Midbrain (tissue), 1 donor: ENCODE measurements at regions not wholly inside any gene's neighbourhood (a gene's known extent, or its start where the extent isn't known, plus 50 kb on each side); places are given as distances from the start of the nearest gene placed in this dataset.
"Not testable (repeated sequence)": the region's sequence is repeated elsewhere in the genome, so short reads cannot be mapped to it uniquely, and the experiment has no call there.

ENCODE experiments used
- DNase-seq: peaks from one replicate; lab custom pipeline; 2025; lab: John Stamatoyannopoulos, UW

DNA sequence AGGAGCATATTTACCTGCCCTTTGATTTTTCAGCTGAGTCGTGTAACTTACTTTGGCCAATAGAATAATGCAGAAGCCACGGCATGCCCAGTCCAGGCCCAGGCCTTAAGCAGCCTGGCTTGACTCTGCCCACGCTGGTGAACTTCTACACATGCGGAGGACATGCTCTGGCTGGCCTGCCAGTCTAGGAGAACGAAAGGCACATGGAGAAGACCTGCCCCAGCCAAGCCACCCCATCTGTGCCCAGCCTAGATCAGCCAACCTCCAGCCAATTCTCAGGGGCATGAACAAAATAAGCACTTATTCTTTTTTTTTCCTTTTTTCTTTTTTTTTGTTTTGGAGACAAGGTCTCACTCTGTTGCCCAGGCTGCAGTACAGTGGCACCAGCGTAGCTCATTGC lies 112.7 kb upstream of the NANOS1 start:
- DNase-seq = no peak

DNA sequence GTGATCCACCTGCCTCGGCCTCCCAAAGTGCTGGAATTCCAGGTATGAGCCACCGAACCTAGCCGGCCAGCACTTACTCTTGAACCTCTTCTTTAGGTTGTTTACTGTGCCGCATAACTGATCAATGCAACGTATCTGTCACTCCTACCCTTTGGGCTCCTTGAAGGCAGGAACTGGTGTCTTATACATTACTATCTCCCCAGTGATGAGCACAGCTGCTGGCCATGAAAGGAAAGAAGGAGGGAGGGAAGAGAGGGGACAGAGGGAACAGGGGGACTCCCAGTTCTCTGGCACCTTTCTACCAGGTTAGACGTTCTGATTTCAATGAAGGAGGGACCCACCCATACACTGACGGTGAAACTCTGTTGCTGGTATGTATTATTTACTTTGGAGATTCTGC lies 111.8 kb upstream of the NANOS1 start:
- no peak for DNase-seq

- no peak for DNase-seq
These were observed 111.4 kb upstream of the NANOS1 start for GRCh38 chr10:118918116-118918515.

DNA sequence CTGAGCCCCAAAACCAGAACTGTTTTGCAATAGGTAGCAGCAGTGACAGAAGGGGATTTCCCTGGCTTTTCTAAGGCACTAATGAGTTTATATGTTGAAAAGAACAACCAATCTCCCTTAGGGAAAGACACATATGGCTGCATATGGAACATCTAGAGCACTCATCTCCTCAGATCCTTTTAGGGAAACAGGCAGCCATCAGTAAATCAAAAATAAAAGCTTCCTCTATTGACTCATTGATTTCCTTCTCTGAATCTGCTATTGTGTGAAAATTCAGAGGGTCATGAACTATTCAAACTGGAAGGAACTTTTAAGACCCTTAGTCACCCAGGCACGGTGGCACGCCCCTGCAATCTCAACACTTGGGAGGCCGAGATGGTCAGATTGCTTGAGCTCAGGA lies 110.9 kb upstream of the NANOS1 start:
- DNase-seq = no peak

- no peak for DNase-seq
These were observed 109.3 kb upstream of the NANOS1 start for GRCh38 chr10:118920206-118920605.

DNA sequence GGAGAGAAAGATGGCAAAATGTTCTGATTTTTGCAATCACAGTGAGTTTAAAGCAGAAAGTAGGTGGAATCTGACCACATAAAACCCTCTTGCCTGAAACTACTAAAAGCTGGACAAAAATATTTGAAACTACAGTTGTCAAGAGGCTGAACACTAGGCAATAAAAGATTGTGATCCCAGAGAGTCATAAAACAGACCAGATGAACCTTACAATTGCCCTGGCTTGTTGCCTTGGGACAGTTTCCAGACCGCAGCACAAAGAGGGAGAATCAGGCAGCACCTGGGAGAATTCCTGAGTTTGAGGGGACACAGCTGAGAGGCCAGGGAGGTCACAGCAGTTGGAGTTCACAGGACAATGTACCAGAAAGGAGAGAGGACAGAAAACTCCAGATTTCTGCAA lies 107.3 kb upstream of the NANOS1 start:
- DNase-seq = no peak

DNA sequence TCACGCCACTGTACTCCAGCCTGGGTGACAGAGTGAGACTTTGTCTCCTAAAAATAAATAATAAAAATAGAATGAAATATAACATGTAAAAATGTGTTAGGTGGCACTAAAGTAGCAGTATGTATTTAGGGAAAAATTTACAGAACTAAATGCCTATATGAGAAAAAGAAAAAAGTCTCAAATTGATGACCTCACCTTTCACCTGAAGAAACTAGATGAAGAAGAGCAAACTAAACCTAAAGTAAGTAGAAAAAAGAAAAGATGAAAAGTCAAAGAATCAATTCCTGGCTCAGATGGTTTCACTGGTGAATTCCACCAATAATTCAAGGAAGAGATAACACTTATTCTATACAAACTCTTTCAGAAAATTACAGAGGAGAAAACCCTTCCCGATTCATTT lies 106.5 kb upstream of the NANOS1 start:
- DNase-seq = no peak

DNA sequence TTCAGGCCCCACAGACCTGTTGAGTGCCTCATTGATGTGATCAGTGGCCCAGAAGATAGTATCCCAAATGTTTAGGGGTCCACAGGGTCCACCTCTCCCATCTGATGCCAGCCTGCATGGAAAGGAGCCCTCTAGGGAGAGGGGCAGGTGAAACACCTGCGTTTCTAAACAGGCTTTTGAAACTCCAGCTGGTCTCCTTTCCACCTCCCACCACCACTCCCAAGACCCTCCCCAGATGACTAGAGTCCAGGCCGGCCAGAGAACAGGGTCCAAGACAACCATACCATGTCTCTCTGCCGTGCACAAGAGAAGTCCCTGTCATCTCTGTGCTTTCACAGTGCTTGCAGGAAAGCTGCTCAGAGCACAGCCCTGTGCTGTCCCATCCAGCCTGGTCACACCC lies 105.0 kb upstream of the NANOS1 start:
- DNase-seq = no peak

GRCh38 chr10:118925404-118926071 lies 104.0 kb upstream of the NANOS1 start:
- no peak for DNase-seq

DNA sequence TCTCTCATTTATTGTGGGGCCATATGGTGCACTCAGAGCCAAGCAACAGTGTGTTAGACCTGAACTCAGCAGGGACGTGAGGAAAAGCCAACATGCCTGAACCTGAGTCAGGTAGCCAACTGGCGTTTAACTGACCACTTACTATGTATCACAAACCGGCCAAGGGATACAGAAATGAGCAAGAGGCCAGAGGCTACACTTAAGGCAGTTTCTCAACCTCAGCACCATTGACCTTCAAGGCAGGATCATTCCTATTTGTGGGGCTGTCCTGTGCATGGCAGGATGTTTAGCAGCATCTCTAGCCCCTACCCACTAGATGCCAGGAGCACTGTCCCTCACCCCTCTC lies 103.5 kb upstream of the NANOS1 start:
- DNase-seq = no peak

DNA sequence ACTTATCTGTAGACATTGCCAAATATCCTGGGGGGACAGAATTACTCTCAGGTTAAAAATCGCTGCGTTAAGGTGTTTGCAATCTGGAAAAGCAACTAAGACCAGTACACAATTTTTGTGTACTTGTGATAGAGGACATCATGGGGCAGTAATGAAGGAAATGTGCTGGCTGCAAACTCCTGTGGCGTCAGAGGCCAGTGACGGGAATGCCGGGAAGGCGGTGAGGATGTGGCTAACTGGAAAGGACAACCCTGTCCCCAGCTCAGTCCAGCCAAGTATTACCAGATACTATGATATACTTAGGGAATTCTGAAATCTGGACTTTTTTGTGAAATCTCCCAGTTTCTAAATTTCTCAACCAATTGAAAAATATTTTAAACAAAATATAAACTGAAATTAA lies 103.1 kb upstream of the NANOS1 start:
- DNase-seq = no peak

DNA sequence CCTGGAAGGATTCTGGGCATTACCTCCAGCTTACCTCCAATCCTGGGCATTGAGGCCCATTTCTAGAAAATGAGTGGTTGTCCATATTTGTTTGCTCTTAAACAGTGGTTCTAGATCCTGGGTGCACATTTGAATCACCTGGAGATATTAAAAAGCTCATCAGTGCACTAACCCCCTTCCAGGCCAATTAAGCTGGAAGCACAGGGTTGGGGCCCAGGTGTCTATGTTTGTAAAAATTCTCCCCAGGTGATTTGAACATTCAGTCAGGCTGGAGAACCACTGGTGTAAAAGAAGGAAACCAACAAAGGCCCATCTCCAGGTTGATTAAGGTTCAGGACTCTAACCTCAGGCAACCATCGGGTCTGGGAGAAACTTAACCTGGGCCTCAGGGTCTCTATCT lies 102.6 kb upstream of the NANOS1 start:
- DNase-seq = no peak

- DNase-seq = no peak
These were observed 102.2 kb upstream of the NANOS1 start for GRCh38 chr10:118927321-118927720.

DNA sequence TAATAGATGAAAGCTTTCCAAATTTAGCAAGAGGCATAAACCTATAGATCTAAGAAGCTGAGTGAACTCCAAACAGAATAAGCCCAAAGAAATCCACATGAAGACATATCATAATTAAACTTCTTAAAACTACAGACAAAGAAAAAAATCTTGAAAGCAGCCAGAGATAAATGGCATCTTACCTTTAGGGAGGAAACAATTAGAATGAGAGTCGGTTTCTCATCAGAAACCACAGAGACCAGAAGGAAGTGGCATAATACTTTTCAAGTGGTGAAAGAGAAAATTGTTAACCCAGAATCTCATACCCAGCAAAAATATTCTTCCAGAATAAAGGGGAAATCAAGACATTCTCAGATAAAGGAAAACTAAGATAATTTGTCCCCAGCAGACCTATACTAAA lies 98.9 kb upstream of the NANOS1 start:
- DNase-seq = no peak

- DNase-seq = no peak
These were observed 98.1 kb upstream of the NANOS1 start for GRCh38 chr10:118931436-118931835.

DNA sequence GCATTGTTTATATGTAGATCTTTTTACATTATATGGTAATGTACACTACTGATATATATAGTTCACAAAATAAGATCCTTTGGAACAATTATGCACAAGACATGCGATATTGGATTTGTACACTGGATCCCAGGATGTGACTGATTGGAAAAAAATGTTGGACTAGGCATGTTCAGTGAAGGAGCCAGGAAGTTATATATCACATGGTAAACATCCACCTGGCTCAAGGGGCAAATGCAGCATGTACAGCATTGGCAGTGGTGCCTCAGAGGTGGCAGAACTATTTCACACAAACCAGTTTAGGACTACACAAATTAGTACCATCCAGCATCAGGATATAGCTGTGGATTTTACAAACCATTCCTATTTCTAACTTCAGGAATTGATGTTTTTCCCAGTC lies 97.4 kb upstream of the NANOS1 start:
- DNase-seq = not testable (repeated sequence)

DNA sequence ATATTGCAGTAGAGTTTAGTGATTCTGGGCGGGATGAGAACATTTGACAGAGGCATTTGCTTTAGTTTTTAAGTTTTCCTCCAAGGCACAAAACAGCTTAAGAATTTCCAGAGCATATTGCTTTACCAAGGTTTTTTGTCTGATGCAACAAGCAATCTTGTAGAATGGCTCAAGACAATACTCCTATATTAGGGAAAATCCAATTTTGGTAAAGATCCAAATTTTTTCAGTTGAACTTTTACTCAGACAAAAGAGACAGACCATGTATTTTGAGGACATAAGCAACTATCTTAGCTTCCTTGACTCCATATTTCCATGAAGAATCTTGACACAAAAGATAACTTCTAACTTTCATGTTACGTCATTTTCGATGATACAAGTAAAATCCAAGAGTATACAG lies 92.3 kb upstream of the NANOS1 start:
- no peak for DNase-seq

GRCh38 chr10:118939211-118940007 lies 90.1 kb upstream of the NANOS1 start:
- DNase-seq = no peak

GRCh38 chr10:118940386-118940785 lies 89.1 kb upstream of the NANOS1 start:
- no peak for DNase-seq

GRCh38 chr10:118943253-118943652 lies 86.3 kb upstream of the NANOS1 start:
- no peak for DNase-seq

DNA sequence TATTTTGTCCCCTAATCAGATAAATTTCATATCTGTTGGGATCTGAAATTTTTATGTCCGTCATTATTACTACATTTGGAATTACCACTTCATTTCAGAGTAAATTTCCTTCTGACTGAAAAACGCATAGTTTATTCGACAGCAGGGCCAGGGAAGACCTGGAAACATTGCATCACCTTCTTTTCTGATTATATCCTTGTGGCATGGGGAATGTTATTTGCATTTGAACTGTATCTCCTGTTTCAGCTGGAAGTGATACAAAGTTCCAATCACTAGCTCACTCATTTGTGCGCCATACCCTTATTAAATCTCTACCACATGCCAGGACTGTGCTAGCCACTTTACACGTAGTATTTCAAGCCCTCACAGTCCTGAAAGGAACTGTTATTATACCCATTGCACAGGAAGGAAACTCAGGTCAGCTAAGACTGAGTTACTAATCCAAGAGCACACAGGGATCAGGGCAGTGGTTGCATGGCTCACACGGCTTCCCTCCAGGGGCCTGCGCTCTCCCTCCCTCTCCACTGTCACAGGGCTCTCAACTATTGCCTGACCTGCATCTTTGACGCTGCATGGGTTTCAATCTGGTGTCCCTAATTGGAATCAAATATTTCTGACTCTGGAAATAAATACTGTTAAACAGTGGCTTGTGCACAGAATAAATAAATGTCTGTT lies 84.4 kb upstream of the NANOS1 start:
- no peak for DNase-seq

GRCh38 chr10:118948786-118949185 lies 80.7 kb upstream of the NANOS1 start:
- DNase-seq = no peak

- DNase-seq = no peak
These were observed 79.3 kb upstream of the NANOS1 start for GRCh38 chr10:118950190-118950680.
